Natural killer cell (primary cell): ENCODE measurements at regions not wholly inside any gene's neighbourhood (a gene's known extent, or its start where the extent isn't known, plus 50 kb on each side); places are given as distances from the start of the nearest gene placed in this dataset.
"Not testable (repeated sequence)": the region's sequence is repeated elsewhere in the genome, so short reads cannot be mapped to it uniquely, and the experiment has no call there.

Experiments used
- ATAC-seq, 3 donors: fragments of 150-1000 bp in 2 of 3; fragments of 200-7000 bp in 1 of 3; cut with Tn5 transposase; 1 replicate in 1 of 3; 2 replicates in 2 of 3; pipeline ENCODE4 v1.10.0; 2021; ENCODE audit warnings: mild to moderate bottlenecking in 2 of 3, moderate library complexity in 2 of 3
- DNase-seq, 2 donors: peaks; one replicate each; pipeline versions ENCODE4 v3.0.0 to v3.0.0-alpha.2; 2013 to 2021; ENCODE audit warnings: mixed read lengths in 1 of 2
- H3K27ac ChIP-seq: one replicate; pipeline ENCODE4 v1.5.1; 2013; ENCODE audit warnings: mild to moderate bottlenecking, low read length
- H3K27me3 ChIP-seq: one replicate; pipeline ENCODE4 v1.6.1; 2013; ENCODE audit warnings: low read length; ENCODE audit not compliant: control insufficient read depth, insufficient read depth
- H3K36me3 ChIP-seq: one replicate; pipeline ENCODE4 v1.6.1; 2013; ENCODE audit warnings: low read length; ENCODE audit not compliant: control insufficient read depth, insufficient read depth
- H3K4me1 ChIP-seq: one replicate; pipeline ENCODE4 v1.6.1; 2013; ENCODE audit warnings: low read length; ENCODE audit not compliant: control insufficient read depth, insufficient read depth
- H3K4me3 ChIP-seq: one replicate; pipeline ENCODE4 v1.5.1; 2013; ENCODE audit warnings: low read length
- H3K9me3 ChIP-seq: one replicate; pipeline ENCODE4 v1.6.1; 2013; ENCODE audit warnings: low read length; ENCODE audit not compliant: control insufficient read depth, insufficient read depth
- H3K27ac Mint-ChIP-seq, 2 donors: one replicate each; pipeline ENCODE4 v1.8.0; 2022; ENCODE audit warnings: mild to moderate bottlenecking in 2 of 2, mixed read lengths in 2 of 2, moderate library complexity in 1 of 2
- H3K27me3 Mint-ChIP-seq, 2 donors: one replicate each; pipeline ENCODE4 v1.8.0; 2022; ENCODE audit warnings: low read depth in 2 of 2, mixed read lengths in 2 of 2
- H3K36me3 Mint-ChIP-seq: one replicate; pipeline ENCODE4 v1.8.0; 2022; ENCODE audit warnings: mixed read lengths
- H3K4me1 Mint-ChIP-seq, 2 donors: one replicate each; pipeline ENCODE4 v1.8.0; 2022; ENCODE audit warnings: mixed read lengths in 2 of 2
- H3K4me3 Mint-ChIP-seq: one replicate; pipeline ENCODE4 v1.8.0; 2022; ENCODE audit warnings: mild to moderate bottlenecking, moderate library complexity, mixed read lengths
- H3K9me3 Mint-ChIP-seq, 2 donors: one replicate each; pipeline ENCODE4 v1.8.0; 2022; ENCODE audit warnings: mixed read lengths in 2 of 2
- CTCF ChIP-seq: fragments of 200-600 bp; IDR thresholded peaks from one replicate; pipeline ENCODE4 v1.8.0; 2022; ENCODE audit warnings: antibody characterized with exemption
- WGBS: methylation state at CpG from one replicate; pipeline ENCODE4 v1.1.7; 2013; ENCODE audit warnings: missing lambda C conversion rate; ENCODE audit not compliant: insufficient coverage; 5-methylcytosine and 5-hydroxymethylcytosine counted together
- intact Hi-C: fragments of 100-400 bp; cut with micrococcal nuclease; formaldehyde crosslinking; loops from one replicate; pipeline ENCODE4 v1.14.2; 2022

GRCh38 chr2:121065239-121065638, 219.8 kb downstream of the TFCP2L1 start:
- ATAC-seq (no peak), DNase-seq (no peak)
- H3K27me3 ChIP-seq: no peaks in the 10 kb centered on the region
- H3K4me1 ChIP-seq: no peaks in the 10 kb centered on the region
- Mint-ChIP-seq H3K27ac (no peak overlapping the region), H3K36me3 (no peaks in the 10 kb centered on the region), H3K9me3 (no peaks in the 10 kb centered on the region), H3K4me1 (no peaks in the 10 kb centered on the region), H3K4me3 (no peak overlapping the region), H3K27me3 (peaks cover 0 to 2% of the 10 kb centered on the region in 2 donors)
- H3K36me3 ChIP-seq: no peaks in the 10 kb centered on the region
- no peaks in the 10 kb centered on the region for H3K9me3 ChIP-seq
- TF ChIP-seq CTCF: no peak
- H3K4me3 ChIP-seq: no peak overlapping the region
- intact Hi-C loops: no loop called here
- no peak overlapping the region for H3K27ac ChIP-seq
- WGBS: 74% methylated on average over 5 of the region's 5 CpGs

- Mint-ChIP-seq H3K27me3 (peaks cover 0 to 2% of the 10 kb centered on the region in 2 donors), H3K27ac (no peak overlapping the region), H3K4me3 (no peak overlapping the region), H3K36me3 (no peaks in the 10 kb centered on the region), H3K4me1 (no peaks in the 10 kb centered on the region), H3K9me3 (no peaks in the 10 kb centered on the region)
- DNase-seq (no peak), ATAC-seq (no peak)
- 82% methylated on average over 6 of the region's 6 CpGs for WGBS
- Histone ChIP-seq H3K4me3 (no peak overlapping the region), H3K27ac (no peak overlapping the region), H3K9me3 (no peaks in the 10 kb centered on the region), H3K36me3 (no peaks in the 10 kb centered on the region), H3K4me1 (no peaks in the 10 kb centered on the region), H3K27me3 (no peaks in the 10 kb centered on the region)
- no peak for TF ChIP-seq CTCF
- intact Hi-C loops: no loop called here
Measured at GRCh38 chr2:121066526-121066925, 218.5 kb downstream of the TFCP2L1 start.

- TF ChIP-seq CTCF: no peak
- no peaks in the 10 kb centered on the region for H3K9me3 ChIP-seq
- DNase-seq: no peak
- intact Hi-C loops: no loop called here
- Mint-ChIP-seq H3K9me3 (no peaks in the 10 kb centered on the region), H3K4me1 (no peaks in the 10 kb centered on the region), H3K36me3 (no peaks in the 10 kb centered on the region), H3K27me3 (peaks cover 0 to 2% of the 10 kb centered on the region in 2 donors), H3K4me3 (no peak overlapping the region), H3K27ac (no peak overlapping the region)
- H3K36me3 ChIP-seq: no peaks in the 10 kb centered on the region
- WGBS: 90% methylated on average over 7 of the region's 7 CpGs
- no peaks in the 10 kb centered on the region for H3K27me3 ChIP-seq
- no peak overlapping the region for H3K4me3 ChIP-seq
- no peaks in the 10 kb centered on the region for H3K4me1 ChIP-seq
- ATAC-seq: no peak
- H3K27ac ChIP-seq: no peak overlapping the region
Measured at GRCh38 chr2:121068851-121069250, 216.2 kb downstream of the TFCP2L1 start.

GRCh38 chr2:121069434-121069969, 215.5 kb downstream of the TFCP2L1 start:
- no peak overlapping the region for H3K27ac ChIP-seq
- no peaks in the 10 kb centered on the region for H3K4me1 Mint-ChIP-seq
- intact Hi-C loops: no loop called here
- no peaks in the 10 kb centered on the region for H3K9me3 ChIP-seq
- no peaks in the 10 kb centered on the region for H3K36me3 ChIP-seq
- WGBS: 89% methylated on average over 17 of the region's 18 CpGs
- H3K4me3 ChIP-seq: no peak overlapping the region
- no peak for ATAC-seq
- H3K4me3 Mint-ChIP-seq: no peak overlapping the region
- peaks cover 0 to 4% of the 10 kb centered on the region in 2 donors for H3K27me3 Mint-ChIP-seq
- no peaks in the 10 kb centered on the region for H3K36me3 Mint-ChIP-seq
- H3K9me3 Mint-ChIP-seq: no peaks in the 10 kb centered on the region
- H3K27ac Mint-ChIP-seq: no peak overlapping the region
- H3K4me1 ChIP-seq: no peaks in the 10 kb centered on the region
- no peaks in the 10 kb centered on the region for H3K27me3 ChIP-seq
- DNase-seq: no peak
- no peak for TF ChIP-seq CTCF

- H3K4me1 ChIP-seq, H3K9me3 ChIP-seq, H3K4me3 Mint-ChIP-seq, H3K36me3 ChIP-seq, intact Hi-C loops, H3K4me1 Mint-ChIP-seq, H3K4me3 ChIP-seq, H3K27ac ChIP-seq, H3K27me3 ChIP-seq, ATAC-seq, H3K27ac Mint-ChIP-seq, H3K36me3 Mint-ChIP-seq, H3K9me3 Mint-ChIP-seq, H3K27me3 Mint-ChIP-seq, DNase-seq: not testable (repeated sequence)
- 87% methylated on average over 11 of the region's 11 CpGs for WGBS
Measured at GRCh38 chr2:121070061-121070460, 214.9 kb downstream of the TFCP2L1 start.
